Lower leg skin (tissue), 4 donors: ENCODE measurements at regions not wholly inside any gene's neighbourhood (a gene's known extent, or its start where the extent isn't known, plus 50 kb on each side); places are given as distances from the start of the nearest gene placed in this dataset.

Source experiments
- DNase-seq, 2 donors: peaks; one replicate each; pipeline ENCODE4 v3.0.0-alpha.2; 2019; ENCODE audit warnings: low spot score in 2 of 2
- H3K4me3 ChIP-seq: fragments of 200-600 bp; sonication (generic); 2 replicates; pipeline ENCODE4 v1.5.1; 2017; ENCODE audit warnings: mild to moderate bottlenecking, low read depth; ENCODE audit not compliant: poor library complexity, severe bottlenecking
- POLR2A ChIP-seq, 2 donors: fragments of 450-650 bp; IDR thresholded peaks; one replicate each; pipeline ENCODE4 v1.6.1; 2016 to 2017; ENCODE audit warnings: antibody characterized with exemption in 2 of 2, mild to moderate bottlenecking in 1 of 2, moderate library complexity in 1 of 2
- WGBS, 2 donors: methylation state at CpG; one replicate each; pipeline ENCODE4 v1.1.5; 2018; 5-methylcytosine and 5-hydroxymethylcytosine counted together
- intact Hi-C: fragments of 100-400 bp; cut with DNase I; formaldehyde crosslinking; loops from one replicate; pipeline ENCODE4 v1.15.0; 2023; ENCODE audit warnings: low total_unique reads
- TF ChIP-seq, protein P1 (sequence below), 3 donors: fragments of 450-650 bp; IDR thresholded peaks; one replicate each; pipeline ENCODE4 v1.5.1; 2016; ENCODE audit warnings: antibody characterized with exemption in 3 of 3, mild to moderate bottlenecking in 3 of 3, moderate library complexity in 2 of 3

DNA sequence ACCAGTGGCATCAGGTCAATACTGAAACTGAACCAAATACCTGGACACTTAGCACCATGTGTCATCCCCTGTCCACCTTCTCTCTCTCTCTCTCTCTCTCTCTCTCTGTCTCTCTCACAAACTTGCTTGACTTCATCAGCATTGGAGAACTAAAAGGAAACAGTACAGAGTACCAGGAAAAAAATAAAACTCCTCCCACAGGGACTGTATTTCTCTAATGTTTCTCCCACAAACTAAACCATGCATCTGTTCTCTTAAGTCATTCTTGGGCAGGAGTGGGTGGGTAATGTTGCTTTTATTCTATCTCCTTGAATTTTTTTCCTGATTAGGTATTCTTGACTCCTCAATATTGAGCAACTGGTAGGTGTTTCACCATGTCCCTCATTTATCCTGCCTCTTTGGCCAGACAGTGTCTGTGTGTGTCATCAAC is 112.9 kb upstream of the CACNA1A start:
- DNase-seq, result no peak
- H3K4me3 ChIP-seq, result no peak overlapping the region
- intact Hi-C loops, result no loop called here
- TF ChIP-seq, protein P1, sequence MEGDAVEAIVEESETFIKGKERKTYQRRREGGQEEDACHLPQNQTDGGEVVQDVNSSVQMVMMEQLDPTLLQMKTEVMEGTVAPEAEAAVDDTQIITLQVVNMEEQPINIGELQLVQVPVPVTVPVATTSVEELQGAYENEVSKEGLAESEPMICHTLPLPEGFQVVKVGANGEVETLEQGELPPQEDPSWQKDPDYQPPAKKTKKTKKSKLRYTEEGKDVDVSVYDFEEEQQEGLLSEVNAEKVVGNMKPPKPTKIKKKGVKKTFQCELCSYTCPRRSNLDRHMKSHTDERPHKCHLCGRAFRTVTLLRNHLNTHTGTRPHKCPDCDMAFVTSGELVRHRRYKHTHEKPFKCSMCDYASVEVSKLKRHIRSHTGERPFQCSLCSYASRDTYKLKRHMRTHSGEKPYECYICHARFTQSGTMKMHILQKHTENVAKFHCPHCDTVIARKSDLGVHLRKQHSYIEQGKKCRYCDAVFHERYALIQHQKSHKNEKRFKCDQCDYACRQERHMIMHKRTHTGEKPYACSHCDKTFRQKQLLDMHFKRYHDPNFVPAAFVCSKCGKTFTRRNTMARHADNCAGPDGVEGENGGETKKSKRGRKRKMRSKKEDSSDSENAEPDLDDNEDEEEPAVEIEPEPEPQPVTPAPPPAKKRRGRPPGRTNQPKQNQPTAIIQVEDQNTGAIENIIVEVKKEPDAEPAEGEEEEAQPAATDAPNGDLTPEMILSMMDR (IDR thresholded peaks at IDR 0.05), result no peak
- TF ChIP-seq POLR2A (IDR thresholded peaks at IDR 0.05), result no peak

DNA sequence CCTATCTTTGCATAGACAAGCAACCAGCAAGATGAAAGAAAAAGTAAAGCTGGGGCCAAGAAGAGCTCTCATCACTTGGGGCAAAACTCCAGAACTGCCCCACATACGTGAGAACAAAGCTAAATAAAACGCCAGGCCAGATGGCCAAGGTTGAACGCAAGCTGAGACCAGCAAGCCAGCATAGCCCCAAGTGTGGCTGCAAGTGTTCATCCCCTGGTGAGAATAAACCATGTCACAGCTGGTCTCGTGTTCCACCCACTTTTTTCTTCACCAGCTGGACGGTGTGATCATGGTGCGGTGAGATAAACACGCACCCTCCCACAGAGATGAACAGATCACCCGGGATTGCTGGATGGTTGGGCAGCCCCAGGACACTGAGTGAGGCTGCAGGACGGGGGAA is 109.6 kb upstream of the CACNA1A start:
- DNase-seq, result no peak
- intact Hi-C loops, result no loop called here
- TF ChIP-seq, protein P1 (IDR thresholded peaks at IDR 0.05), result no peak
- no peak for TF ChIP-seq POLR2A (IDR thresholded peaks at IDR 0.05)
- H3K4me3 ChIP-seq, result no peak overlapping the region
- 57 to 66% methylated on average over 9 of the region's 9 CpGs for WGBS, 2 donors

DNA sequence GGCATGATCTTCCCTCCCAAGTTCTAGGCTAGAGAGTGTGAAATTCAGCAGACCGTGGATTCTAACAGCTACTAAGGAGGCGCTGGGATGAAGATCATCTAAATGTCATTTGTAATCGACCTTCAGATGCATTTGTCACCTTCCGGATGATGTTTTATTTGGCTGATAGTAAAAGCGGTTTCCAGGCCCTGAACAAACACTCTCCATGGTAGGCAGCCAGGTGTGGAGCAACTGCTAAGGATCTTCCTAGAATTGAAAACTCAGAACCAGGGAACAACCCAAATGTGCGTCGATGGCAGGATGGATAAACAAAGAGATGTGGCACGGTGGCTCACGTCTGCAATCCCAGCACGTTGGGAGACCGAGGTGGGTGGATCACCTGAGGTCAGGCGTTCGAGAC is 107.2 kb upstream of the CACNA1A start:
- intact Hi-C loops, result no loop called here
- 75 to 79% methylated on average over 13 of the region's 13 CpGs for WGBS, 2 donors
- TF ChIP-seq, protein P1 (IDR thresholded peaks at IDR 0.05), result no peak
- no peak for TF ChIP-seq POLR2A (IDR thresholded peaks at IDR 0.05)
- no peak overlapping the region for H3K4me3 ChIP-seq
- DNase-seq, result no peak

DNA sequence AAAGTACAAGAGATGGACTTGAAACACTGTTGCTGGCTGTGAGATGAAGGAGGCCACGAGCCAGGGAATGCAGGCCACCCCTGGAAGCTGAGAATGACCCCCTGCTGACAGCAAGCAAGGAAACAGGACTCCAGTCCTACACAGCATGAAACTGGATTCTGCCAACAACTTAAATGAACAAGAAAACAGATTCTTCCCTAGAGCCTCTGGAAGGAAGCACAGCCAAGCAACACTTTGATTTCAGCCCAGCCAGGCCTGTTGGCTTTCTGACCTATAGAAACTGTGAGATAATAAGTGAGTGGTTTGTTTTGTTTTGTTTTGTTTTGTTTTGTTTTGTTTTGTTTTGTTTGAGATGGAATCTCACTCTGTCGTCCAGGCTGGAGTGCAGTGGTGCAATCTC is 105.3 kb upstream of the CACNA1A start:
- no peak for DNase-seq
- TF ChIP-seq, protein P1 (IDR thresholded peaks at IDR 0.05), result no peak
- no peak for TF ChIP-seq POLR2A (IDR thresholded peaks at IDR 0.05)
- no peak overlapping the region for H3K4me3 ChIP-seq
- 54 to 77% methylated on average over 2 of the region's 2 CpGs for WGBS, 2 donors
- intact Hi-C loops, result no loop called here

DNA sequence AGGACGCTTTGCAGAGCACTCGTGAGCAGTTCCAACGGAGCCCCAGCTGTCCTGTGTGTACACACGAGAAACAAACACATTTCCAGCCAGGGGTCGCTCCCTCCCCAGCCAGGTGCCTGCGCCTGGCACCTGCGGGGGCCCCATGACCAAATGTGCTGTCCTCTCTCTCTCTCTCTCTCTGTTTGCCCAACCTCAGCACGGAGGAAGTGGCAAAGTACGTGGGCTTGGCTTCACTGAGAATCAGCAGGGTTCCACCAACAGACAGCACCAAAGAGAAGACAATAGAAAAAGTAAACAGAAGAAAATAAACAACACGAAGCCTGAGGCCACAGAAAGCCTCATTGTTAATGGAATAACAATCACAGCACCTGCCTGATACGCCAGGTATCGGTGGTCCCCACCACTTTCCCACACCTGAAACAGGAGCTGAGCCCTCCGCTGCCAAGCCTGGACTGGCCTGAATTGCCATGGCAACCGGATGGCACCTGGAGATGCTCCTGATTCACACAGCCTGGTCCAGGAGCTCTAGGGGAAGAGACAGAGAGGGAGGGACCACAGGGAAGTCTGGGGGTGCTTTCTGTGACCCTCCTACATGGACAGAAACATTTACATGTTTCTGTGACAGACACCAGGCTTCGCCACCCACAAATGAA is 103.9 kb upstream of the CACNA1A start:
- intact Hi-C loops, result no loop called here
- no peak for DNase-seq
- TF ChIP-seq, protein P1 (IDR thresholded peaks at IDR 0.05), result no peak
- TF ChIP-seq POLR2A (IDR thresholded peaks at IDR 0.05), result no peak
- WGBS, 2 donors, result 35 to 46% methylated on average over 14 to 15 of the region's 15 CpGs
- H3K4me3 ChIP-seq, result no peak overlapping the region

DNA sequence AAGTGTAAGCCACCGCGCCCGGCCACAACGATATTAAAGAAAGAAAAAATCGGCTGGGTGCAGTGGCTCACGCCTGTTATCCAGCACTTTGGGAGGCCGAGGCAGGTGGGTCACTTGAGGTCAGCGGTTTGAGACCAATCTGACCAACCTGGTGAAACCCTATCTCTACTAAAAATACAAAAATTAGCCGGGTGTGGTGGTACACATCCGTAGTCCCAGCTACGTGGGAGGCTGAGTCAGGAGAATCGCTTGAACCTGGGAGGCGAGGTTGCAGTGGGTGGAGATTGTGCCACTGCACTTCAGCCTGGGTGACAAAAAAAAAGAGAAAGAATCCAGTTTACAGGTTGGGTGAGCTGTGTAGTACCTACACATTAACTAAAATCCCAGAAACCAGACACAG is 99.9 kb upstream of the CACNA1A start:
- 86 to 89% methylated on average over 13 of the region's 13 CpGs for WGBS, 2 donors
- no peak for DNase-seq
- no peak overlapping the region for H3K4me3 ChIP-seq
- TF ChIP-seq POLR2A (IDR thresholded peaks at IDR 0.05), result no peak
- TF ChIP-seq, protein P1 (IDR thresholded peaks at IDR 0.05), result no peak
- intact Hi-C loops, result no loop called here
